ENCODE measurements at regions not wholly inside any gene's neighbourhood (a gene's known extent, or its start where the extent isn't known, plus 50 kb on each side); places are given as distances from the start of the nearest gene placed in this dataset.

DNA sequence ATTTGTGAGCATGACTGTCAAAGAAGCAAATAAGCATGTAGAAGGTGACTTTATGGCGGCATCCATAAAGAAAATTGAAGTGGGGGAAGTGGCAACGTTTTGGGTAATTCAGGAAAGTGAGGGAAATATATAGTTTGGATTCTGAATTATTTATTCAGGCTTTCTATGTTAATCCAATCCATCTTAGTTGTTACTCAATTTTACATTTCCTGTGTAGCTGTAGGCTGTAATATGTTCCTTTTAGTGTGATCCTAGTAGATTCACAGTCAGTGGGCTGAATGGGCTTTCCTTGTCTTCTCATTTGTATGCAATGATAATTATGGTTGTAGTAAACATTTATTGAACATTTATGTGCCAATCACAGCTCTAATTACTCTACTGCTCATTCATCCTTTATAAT, 654.1 kb downstream of the EDEM1 start:
- TF ChIP-seq CTCF (IDR thresholded peaks at IDR 0.05) (no peak), POLR2A (IDR thresholded peaks at IDR 0.05) (no peak)

Data from Peyer's patch (tissue), 4 donors.